ENCODE measurements at regions not wholly inside any gene's neighbourhood (a gene's known extent, or its start where the extent isn't known, plus 50 kb on each side); places are given as distances from the start of the nearest gene placed in this dataset.

DNA sequence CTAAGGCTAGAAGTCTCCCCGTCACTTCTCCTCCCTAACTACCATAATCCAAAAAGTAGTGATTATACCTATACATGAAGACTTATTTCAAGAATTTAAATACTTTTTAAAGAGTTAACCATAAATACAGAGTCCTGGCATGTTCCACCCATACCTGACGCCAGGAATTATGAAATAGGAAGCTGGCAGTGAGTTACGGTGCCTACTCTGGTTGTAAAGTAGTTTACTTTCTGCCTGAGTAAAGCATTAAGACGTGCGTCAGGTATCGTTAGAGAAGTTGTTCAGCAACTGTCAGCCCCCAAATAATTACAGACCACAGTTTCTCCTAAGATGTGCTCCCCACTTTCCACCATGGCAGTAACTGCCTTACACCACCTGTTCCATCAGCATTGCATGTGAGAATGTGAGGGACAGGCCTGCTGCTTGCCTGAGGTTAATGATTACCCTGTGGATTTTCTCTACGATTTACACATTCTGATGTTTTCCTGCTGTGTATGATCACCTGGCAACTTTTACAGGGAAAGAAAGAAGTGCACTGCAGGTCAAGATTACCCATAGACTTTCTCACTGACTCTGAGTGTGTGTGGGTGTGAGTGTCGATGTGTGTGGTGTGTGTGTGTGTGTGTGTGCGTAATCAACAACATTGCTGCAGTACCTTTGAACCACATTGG, 92.3 kb upstream of the SLC7A11 start:
- TF ChIP-seq POLR2AphosphoS5 (IDR thresholded peaks at IDR 0.05; ENCODE audit: low read depth, low read length) (no peak), TAF1 (IDR thresholded peaks at IDR 0.05; ENCODE audit: borderline replicate concordance, insufficient read depth, low read length) (no peak), SIN3A (IDR thresholded peaks at IDR 0.05; ENCODE audit: borderline replicate concordance, insufficient read depth, low read length) (no peak), FOXP2 (optimal IDR thresholded peaks at IDR 0.05; ENCODE audit: borderline replicate concordance, extremely low read depth, extremely low read length, insufficient read depth) (no peak)
- TF ChIP-seq, protein P1, sequence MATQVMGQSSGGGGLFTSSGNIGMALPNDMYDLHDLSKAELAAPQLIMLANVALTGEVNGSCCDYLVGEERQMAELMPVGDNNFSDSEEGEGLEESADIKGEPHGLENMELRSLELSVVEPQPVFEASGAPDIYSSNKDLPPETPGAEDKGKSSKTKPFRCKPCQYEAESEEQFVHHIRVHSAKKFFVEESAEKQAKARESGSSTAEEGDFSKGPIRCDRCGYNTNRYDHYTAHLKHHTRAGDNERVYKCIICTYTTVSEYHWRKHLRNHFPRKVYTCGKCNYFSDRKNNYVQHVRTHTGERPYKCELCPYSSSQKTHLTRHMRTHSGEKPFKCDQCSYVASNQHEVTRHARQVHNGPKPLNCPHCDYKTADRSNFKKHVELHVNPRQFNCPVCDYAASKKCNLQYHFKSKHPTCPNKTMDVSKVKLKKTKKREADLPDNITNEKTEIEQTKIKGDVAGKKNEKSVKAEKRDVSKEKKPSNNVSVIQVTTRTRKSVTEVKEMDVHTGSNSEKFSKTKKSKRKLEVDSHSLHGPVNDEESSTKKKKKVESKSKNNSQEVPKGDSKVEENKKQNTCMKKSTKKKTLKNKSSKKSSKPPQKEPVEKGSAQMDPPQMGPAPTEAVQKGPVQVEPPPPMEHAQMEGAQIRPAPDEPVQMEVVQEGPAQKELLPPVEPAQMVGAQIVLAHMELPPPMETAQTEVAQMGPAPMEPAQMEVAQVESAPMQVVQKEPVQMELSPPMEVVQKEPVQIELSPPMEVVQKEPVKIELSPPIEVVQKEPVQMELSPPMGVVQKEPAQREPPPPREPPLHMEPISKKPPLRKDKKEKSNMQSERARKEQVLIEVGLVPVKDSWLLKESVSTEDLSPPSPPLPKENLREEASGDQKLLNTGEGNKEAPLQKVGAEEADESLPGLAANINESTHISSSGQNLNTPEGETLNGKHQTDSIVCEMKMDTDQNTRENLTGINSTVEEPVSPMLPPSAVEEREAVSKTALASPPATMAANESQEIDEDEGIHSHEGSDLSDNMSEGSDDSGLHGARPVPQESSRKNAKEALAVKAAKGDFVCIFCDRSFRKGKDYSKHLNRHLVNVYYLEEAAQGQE (IDR thresholded peaks at IDR 0.05; ENCODE audit: insufficient read depth in 1 of 2, low read depth in 2 of 2, low read length in 2 of 2): no peak

Data from PFSK-1 (cell line).